Sigmoid colon (tissue), 6 donors: ENCODE measurements at regions not wholly inside any gene's neighbourhood (a gene's known extent, or its start where the extent isn't known, plus 50 kb on each side); places are given as distances from the start of the nearest gene placed in this dataset.

Experiments
- DNase-seq: peaks from one replicate; pipeline ENCODE4 v3.0.0-alpha.2; 2019
- H3K27ac ChIP-seq, 4 donors: fragments of 200-600 bp; sonication (generic); one replicate each; pipeline ENCODE4 v1.5.1; 2016 to 2019; ENCODE audit warnings: mild to moderate bottlenecking in 1 of 4
- H3K27me3 ChIP-seq, 3 donors: fragments of 200-600 bp; sonication (generic); one replicate each; pipeline ENCODE4 v1.5.1; 2019; ENCODE audit warnings: mild to moderate bottlenecking in 1 of 3
- H3K36me3 ChIP-seq, 4 donors: fragments of 200-600 bp; sonication (generic); one replicate each; pipeline ENCODE4 v1.5.1; 2016 to 2019
- H3K4me1 ChIP-seq, 4 donors: fragments of 200-600 bp; sonication (generic); one replicate each; pipeline ENCODE4 v1.5.1; 2017 to 2019
- H3K4me3 ChIP-seq, 4 donors: fragments of 200-600 bp; sonication (generic); one replicate each; pipeline ENCODE4 v1.5.1; 2017 to 2019; ENCODE audit warnings: mild to moderate bottlenecking in 2 of 4, moderate library complexity in 1 of 4
- H3K9me3 ChIP-seq, 4 donors: fragments of 200-600 bp in 3 of 4; sonication (generic) in 3 of 4; one replicate each; pipeline versions ENCODE4 v1.5.1 to v1.6.1; 2013 to 2019
- CTCF ChIP-seq, 4 experiments: fragments of 450-650 bp in 3 of 4; fragments of 200-600 bp in 1 of 4; IDR thresholded peaks; one replicate each; pipeline ENCODE4 v1.5.1; 2016 to 2019; ENCODE audit warnings: antibody characterized with exemption in 4 of 4, mild to moderate bottlenecking in 3 of 4, moderate library complexity in 2 of 4
- EP300 ChIP-seq, 4 donors: sonication (generic); formaldehyde crosslinking; IDR thresholded peaks; one replicate each; pipeline ENCODE4 v1.6.1; 2017; ENCODE audit warnings: antibody characterized with exemption in 4 of 4
- POLR2A ChIP-seq, 2 donors: fragments of 450-650 bp; IDR thresholded peaks; one replicate each; pipeline ENCODE4 v1.6.1; 2016; ENCODE audit warnings: antibody characterized with exemption in 2 of 2, mild to moderate bottlenecking in 2 of 2, moderate library complexity in 2 of 2
- POLR2AphosphoS5 ChIP-seq, 4 donors: sonication (generic); formaldehyde crosslinking; IDR thresholded peaks; one replicate each; pipeline ENCODE4 v1.6.1; 2017; ENCODE audit warnings: antibody characterized with exemption in 4 of 4
- WGBS, 2 donors: extraction: QIAGEN DNeasy Blood & Tissue Kit; methylation state at CpG; one replicate each; pipeline ENCODE4 v1.1.7; 2013; 5-methylcytosine and 5-hydroxymethylcytosine counted together
- intact Hi-C: fragments of 100-400 bp; cut with DNase I; formaldehyde crosslinking; loops from one replicate; pipeline ENCODE4 v1.15.1; 2023
- donor health status: healthy with polysubstance abuse.
- donor health status: healthy.

DNA sequence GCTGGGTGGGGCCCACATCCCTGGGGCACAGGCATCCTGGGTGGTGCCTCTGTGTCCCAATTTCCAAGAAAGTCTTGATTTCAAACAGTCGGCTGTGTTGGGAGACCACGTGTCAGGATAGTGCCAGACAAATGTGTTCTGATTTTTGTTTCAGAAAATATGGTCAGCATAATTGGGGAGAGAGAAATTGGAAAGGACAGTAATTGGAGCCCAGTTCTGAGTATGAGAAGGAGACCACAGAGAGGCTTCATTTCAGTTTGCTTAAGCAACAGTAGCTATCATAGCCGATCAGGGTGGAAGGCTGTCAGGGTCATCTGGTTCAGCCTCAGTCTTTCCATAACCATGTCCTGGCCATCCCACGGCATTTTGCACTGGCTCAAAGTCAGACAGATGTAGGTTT, 220.7 kb downstream of the CDC5L start:
- intact Hi-C loops = no loop called here
- H3K4me3 ChIP-seq = no peak overlapping the region
- no peaks in the 10 kb centered on the region for H3K36me3 ChIP-seq
- no peaks in the 10 kb centered on the region for H3K4me1 ChIP-seq
- TF ChIP-seq EP300 (IDR thresholded peaks at IDR 0.05) (no peak), POLR2AphosphoS5 (IDR thresholded peaks at IDR 0.05) (no peak), CTCF (IDR thresholded peaks at IDR 0.05) (no peak), POLR2A (IDR thresholded peaks at IDR 0.05) (no peak)
- no peaks in the 10 kb centered on the region for H3K27me3 ChIP-seq
- no peak overlapping the region for H3K27ac ChIP-seq
- 92 to 94% methylated on average over 4 of the region's 4 CpGs for WGBS, 2 donors
- no peaks in the 10 kb centered on the region for H3K9me3 ChIP-seq
- no peak for DNase-seq

GRCh38 chr6:44609051-44609612, 221.6 kb downstream of the CDC5L start:
- no peaks in the 10 kb centered on the region for H3K4me1 ChIP-seq
- 88 to 93% methylated on average over 1 of the region's 1 CpG for WGBS, 2 donors
- TF ChIP-seq CTCF (IDR thresholded peaks at IDR 0.05) = no peak
- no peak for TF ChIP-seq POLR2AphosphoS5 (IDR thresholded peaks at IDR 0.05)
- TF ChIP-seq EP300 (IDR thresholded peaks at IDR 0.05) = no peak
- TF ChIP-seq POLR2A (IDR thresholded peaks at IDR 0.05) = no peak
- no peak overlapping the region for H3K27ac ChIP-seq
- no peaks in the 10 kb centered on the region for H3K36me3 ChIP-seq
- no peaks in the 10 kb centered on the region for H3K27me3 ChIP-seq
- H3K9me3 ChIP-seq = no peaks in the 10 kb centered on the region
- no peak overlapping the region for H3K4me3 ChIP-seq
- intact Hi-C loops = no loop called here
- DNase-seq = no peak

- intact Hi-C loops = no loop called here
- no peaks in the 10 kb centered on the region for H3K27me3 ChIP-seq
- DNase-seq = no peak
- no peaks in the 10 kb centered on the region for H3K9me3 ChIP-seq
- no peak overlapping the region for H3K27ac ChIP-seq
- whole genome bisulfite sequencing, 2 donors = 85 to 87% methylated on average over 3 of the region's 3 CpGs
- no peak for TF ChIP-seq EP300 (IDR thresholded peaks at IDR 0.05)
- TF ChIP-seq POLR2A (IDR thresholded peaks at IDR 0.05) = no peak
- no peak for TF ChIP-seq POLR2AphosphoS5 (IDR thresholded peaks at IDR 0.05)
- no peak for TF ChIP-seq CTCF (IDR thresholded peaks at IDR 0.05)
- H3K4me3 ChIP-seq = no peak overlapping the region
- no peaks in the 10 kb centered on the region for H3K4me1 ChIP-seq
- no peaks in the 10 kb centered on the region for H3K36me3 ChIP-seq
Observed at GRCh38 chr6:44614396-44614795, 226.9 kb downstream of the CDC5L start.

DNA sequence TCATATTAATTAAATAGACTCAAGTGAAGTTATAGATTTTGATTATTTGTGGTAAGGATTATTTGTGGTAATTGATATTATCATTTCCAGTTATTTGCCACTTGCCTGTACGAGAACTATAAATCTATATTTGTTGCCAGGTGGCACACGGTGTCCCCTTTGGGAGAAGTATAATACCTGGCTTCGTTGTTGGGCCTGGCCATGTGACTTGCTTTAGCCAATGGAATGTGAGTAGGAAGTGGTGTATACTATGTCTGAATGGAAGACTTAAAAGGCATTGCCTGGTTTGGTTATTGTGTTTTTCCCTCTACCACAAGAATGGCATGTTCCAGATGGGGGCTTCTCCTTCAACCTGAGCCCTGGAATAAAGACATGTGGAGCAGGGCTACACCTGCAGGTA, 228.1 kb downstream of the CDC5L start:
- Histone ChIP-seq H3K27me3 (no peaks in the 10 kb centered on the region), H3K4me3 (no peak overlapping the region), H3K9me3 (no peaks in the 10 kb centered on the region), H3K36me3 (no peaks in the 10 kb centered on the region), H3K4me1 (no peaks in the 10 kb centered on the region), H3K27ac (no peak overlapping the region)
- WGBS, 2 donors = 71 to 78% methylated on average over 3 of the region's 3 CpGs
- DNase-seq = no peak
- intact Hi-C loops = no loop called here
- no peak for TF ChIP-seq EP300 (IDR thresholded peaks at IDR 0.05)
- no peak for TF ChIP-seq POLR2A (IDR thresholded peaks at IDR 0.05)
- no peak for TF ChIP-seq CTCF (IDR thresholded peaks at IDR 0.05)
- no peak for TF ChIP-seq POLR2AphosphoS5 (IDR thresholded peaks at IDR 0.05)

GRCh38 chr6:44617416-44617815, 229.9 kb downstream of the CDC5L start:
- DNase-seq = no peak
- Histone ChIP-seq H3K27ac (no peak overlapping the region), H3K4me3 (no peak overlapping the region), H3K27me3 (no peaks in the 10 kb centered on the region), H3K36me3 (no peaks in the 10 kb centered on the region), H3K4me1 (no peaks in the 10 kb centered on the region), H3K9me3 (no peaks in the 10 kb centered on the region)
- intact Hi-C loops = no loop called here
- TF ChIP-seq EP300 (IDR thresholded peaks at IDR 0.05) (no peak), CTCF (IDR thresholded peaks at IDR 0.05) (no peak), POLR2A (IDR thresholded peaks at IDR 0.05) (no peak), POLR2AphosphoS5 (IDR thresholded peaks at IDR 0.05) (no peak)
- WGBS, 2 donors = 88 to 89% methylated on average over 7 of the region's 7 CpGs
